SKM-1 (cell line): ENCODE measurements at regions not wholly inside any gene's neighbourhood (a gene's known extent, or its start where the extent isn't known, plus 50 kb on each side); places are given as distances from the start of the nearest gene placed in this dataset.
"Not testable (repeated sequence)": the region's sequence is repeated elsewhere in the genome, so short reads cannot be mapped to it uniquely, and the experiment has no call there.

Source experiments
- DNase-seq: peaks from one replicate; lab custom pipeline; 2025; ENCODE audit not compliant: unreplicated experiment; lab: John Stamatoyannopoulos, UW

DNA sequence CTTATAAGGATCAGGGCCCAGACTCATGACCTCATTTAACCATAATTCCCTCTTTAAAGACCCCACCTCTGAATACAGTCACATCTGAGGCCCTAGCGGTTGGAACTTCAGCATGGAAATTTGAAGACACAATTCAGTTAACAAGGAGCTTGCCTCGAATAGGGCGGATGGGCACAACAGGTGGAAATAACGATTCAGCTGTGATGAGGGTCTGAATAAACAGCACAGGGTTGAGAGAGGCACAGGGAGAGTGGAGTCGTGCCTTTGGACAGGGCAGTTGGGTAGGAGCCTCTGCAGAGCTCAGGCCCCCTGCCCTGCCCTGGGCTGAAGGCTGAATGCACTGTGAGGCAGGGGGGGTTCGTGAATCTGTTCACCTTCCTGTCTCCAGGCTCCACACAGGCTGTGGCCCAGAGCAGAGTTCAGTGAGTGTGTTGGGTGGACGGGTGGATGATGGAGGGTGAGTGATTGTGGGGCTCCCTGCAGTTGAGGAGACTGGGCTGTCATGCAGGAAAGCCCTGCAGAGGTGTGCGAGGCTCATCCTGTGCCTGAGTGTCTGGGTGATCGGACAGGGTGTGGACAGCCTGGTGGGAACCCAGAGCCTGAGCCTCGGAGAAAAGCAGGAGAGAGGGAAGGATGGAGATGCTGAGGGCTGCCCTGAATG lies 243.1 kb downstream of the FOXD2 start:
- no peak for DNase-seq

GRCh38 chr1:47681735-47682134 lies 243.9 kb downstream of the FOXD2 start:
- DNase-seq, result no peak

- no peak for DNase-seq
Observed at GRCh38 chr1:47682198-47682597, 244.4 kb downstream of the FOXD2 start.

GRCh38 chr1:47682786-47683350 lies 245.0 kb downstream of the FOXD2 start:
- DNase-seq, result no peak

DNA sequence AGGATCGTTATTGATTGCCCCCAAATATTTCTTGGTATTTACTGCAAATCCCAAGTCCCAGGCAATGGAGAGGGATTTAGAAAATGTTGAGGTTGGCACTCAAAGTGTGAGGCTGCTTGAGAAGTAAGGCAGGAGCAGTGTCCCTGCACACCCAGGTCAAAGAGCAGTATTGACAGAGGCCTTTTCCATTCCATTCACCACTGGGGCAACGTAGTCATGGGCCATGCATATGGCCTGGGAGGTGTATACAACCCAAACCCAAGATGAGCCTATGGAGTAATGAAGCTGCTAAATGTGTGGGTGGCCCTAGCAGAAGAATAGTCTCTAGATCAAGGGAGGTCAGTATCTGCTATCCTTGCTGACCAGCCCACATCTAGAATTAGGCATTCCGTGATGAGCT lies 245.6 kb downstream of the FOXD2 start:
- DNase-seq, result no peak

GRCh38 chr1:47684518-47684917 lies 246.7 kb downstream of the FOXD2 start:
- DNase-seq, result no peak

GRCh38 chr1:47684964-47685762 lies 247.3 kb downstream of the FOXD2 start:
- no peak for DNase-seq

GRCh38 chr1:47685763-47686066 lies 247.9 kb downstream of the FOXD2 start:
- no peak for DNase-seq

DNA sequence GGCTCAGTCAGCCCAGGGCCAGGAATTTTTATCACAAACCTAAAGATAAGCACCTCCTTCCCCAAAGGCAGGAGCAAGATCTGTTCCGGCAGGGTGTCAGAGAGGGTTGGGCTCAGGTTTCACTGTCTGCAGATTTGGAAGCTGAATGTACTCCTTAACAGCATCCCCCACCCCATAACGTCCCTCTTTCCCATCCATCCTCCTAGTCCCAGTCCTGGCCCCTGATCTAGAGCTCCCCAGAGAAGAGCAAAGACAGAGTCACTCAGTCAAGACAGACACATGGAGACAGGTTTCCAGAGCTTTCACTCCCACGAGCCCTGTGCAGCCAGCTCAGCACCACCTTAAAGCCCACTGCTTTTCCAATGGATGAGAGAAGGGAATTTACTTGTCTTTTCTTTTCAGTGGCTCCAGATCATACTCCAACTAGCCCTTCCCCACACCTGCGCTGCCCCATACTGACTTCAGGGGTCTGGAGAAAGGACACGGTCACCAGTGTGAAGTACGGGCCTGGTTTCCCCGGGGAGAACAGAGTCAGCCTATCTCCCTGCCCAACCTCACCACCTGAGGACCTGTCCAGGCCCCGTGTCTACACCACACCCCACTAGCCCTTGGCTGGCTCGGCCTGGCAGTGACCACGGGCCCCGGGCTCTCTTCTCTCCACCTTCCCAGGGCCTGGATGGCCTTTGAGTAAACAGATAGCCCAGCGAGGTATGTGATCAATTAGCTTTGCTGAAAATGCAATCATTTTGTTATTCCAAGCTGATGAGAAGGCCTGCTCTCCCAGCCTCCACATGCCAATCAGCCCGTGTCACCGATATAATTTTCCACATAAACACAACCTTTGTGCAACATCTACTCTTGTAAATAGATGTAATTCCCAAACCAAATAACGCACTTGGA lies 249.1 kb downstream of the FOXD2 start:
- DNase-seq, result no peak

GRCh38 chr1:47687631-47688460 lies 250.0 kb downstream of the FOXD2 start:
- DNase-seq, result no peak

- DNase-seq, result no peak
Observed at GRCh38 chr1:47688461-47689296, 250.8 kb downstream of the FOXD2 start.

DNA sequence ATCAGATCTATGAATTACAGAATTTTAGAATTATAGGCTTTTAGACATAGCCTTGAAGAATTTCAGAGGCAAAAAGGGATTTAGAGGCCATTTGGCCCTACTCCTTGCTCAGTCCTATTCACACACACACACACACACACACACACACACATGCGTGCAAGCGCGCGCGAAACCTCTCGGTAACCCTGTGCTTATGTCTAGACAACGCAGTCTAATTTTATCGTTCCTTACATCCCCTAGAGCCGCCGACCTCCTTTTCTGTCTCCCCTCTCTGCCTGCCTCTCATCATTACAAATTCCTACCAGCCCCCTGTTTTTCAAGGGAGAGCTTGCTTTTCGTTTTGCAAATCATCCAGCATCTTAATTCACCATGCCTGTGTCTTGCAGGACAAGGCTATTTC lies 252.1 kb downstream of the FOXD2 start:
- no peak for DNase-seq

- no peak for DNase-seq
Observed at GRCh38 chr1:47690341-47691250, 252.8 kb downstream of the FOXD2 start.

DNA sequence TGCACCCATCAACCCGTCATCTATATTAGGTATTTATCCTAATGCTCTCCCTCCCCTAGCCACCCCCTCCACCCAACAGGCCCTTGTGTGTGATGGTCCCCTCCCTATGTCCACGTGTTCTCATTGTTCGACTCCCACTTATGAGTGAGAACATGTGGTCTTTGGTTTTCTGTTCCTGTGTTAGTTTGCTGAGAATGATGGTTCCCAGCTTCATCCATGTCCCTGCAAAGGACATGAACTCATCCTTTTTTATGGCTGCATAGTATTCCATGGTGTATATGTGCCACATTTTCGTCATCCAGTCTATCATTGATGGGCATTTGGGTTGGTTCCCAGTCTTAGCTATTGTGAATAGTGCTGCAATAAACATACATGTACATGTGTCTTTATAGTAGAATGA lies 253.4 kb downstream of the FOXD2 start:
- not testable (repeated sequence) for DNase-seq

GRCh38 chr1:47692196-47692595 lies 254.4 kb downstream of the FOXD2 start:
- no peak for DNase-seq

- DNase-seq, result no peak
Observed at GRCh38 chr1:47693115-47693514, 255.3 kb downstream of the FOXD2 start.

DNA sequence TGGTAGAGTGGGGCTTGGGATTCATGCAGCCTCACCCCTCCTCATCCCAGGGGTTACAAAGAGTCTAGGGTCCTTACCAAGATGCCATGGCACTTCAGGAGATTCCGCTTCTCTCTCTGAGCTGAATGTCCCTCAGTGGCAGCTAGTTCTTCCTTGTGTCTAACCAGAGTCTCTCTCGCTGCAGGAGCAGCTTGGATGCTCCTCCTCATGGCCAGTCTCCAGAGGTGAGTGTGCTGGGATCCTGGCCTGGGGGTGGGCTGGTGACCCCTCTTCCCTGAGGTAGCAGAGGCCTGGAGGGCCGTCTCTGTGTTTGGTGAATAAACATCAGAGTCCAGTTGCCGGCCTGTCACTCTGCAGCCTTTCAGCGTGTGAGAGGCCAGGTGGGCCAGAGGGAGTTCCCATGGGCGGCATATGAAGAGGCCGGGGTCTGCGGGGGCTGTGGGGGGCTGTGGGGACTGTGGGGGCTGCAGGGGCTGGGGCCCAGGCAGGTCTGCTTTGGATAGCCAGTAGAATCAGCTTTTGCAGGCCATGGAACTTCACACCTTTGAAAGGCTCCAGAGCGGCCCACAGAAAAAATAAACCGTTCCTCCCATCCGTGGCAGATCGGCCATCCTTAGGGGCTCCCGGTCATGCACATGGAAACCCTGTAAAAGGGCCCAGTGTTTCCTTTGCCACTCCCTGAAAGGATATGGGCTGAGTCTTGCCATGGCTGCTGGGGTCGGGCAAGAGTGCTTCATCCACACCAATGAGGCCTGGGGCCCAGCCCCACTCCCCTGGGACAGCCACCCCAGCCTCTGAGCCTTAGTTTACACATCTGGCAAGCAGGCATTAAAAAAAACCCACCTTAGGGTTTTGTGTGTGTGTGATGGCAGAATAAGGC lies 256.4 kb downstream of the FOXD2 start:
- no peak for DNase-seq

DNA sequence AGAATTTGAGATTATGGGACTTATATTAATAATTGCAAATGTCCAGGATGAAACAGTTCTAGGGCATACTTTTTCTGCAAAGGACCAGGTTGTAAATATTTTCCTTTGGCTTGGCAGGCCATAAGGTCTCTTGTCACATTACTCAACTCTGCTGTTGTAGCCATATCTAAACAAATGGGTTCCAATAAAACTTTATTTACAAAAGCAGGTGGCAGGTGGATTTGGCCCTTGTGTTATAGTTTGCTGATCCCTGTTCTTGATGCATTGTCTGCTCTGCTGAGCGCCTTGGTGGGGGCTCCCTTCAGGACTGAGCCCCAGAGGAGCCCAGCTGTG lies 258.5 kb downstream of the FOXD2 start:
- DNase-seq, result no peak
